ENCODE measurements at regions not wholly inside any gene's neighbourhood (a gene's known extent, or its start where the extent isn't known, plus 50 kb on each side); places are given as distances from the start of the nearest gene placed in this dataset.

GRCh38 chr4:166512267-166512666 is 639.2 kb downstream of the TLL1 start:
- Histone ChIP-seq H2AFZ (ENCODE audit: low read length, unreplicated experiment) (no peak overlapping the region), H3K27me3 (ENCODE audit: insufficient read depth, low read length) (no peaks in the 10 kb centered on the region), H3K36me3 (ENCODE audit: insufficient read depth, low read length) (no peaks in the 10 kb centered on the region), H3K27ac (ENCODE audit: low read depth, low read length) (no peak overlapping the region), H3K4me3 (ENCODE audit: low read depth, low read length) (no peak overlapping the region), H3K4me1 (ENCODE audit: control insufficient read depth, insufficient read depth, low read length, unreplicated experiment) (no peaks in the 10 kb centered on the region), H3K79me2 (ENCODE audit: control insufficient read depth, insufficient read depth, low read length, unreplicated experiment) (no peaks in the 10 kb centered on the region)

- Histone ChIP-seq H2AFZ (ENCODE audit: low read length, unreplicated experiment) (no peak overlapping the region), H3K4me3 (ENCODE audit: low read depth, low read length) (no peak overlapping the region), H3K27ac (ENCODE audit: low read depth, low read length) (no peak overlapping the region)
Measured at GRCh38 chr4:166518315-166518714, 645.3 kb downstream of the TLL1 start.

GRCh38 chr4:166518776-166519175 is 645.7 kb downstream of the TLL1 start:
- Histone ChIP-seq H3K4me3 (ENCODE audit: low read depth, low read length) (no peak overlapping the region), H3K27ac (ENCODE audit: low read depth, low read length) (no peak overlapping the region), H3K36me3 (ENCODE audit: insufficient read depth, low read length) (no peaks in the 10 kb centered on the region), H3K27me3 (ENCODE audit: insufficient read depth, low read length) (no peaks in the 10 kb centered on the region), H2AFZ (ENCODE audit: low read length, unreplicated experiment) (no peak overlapping the region), H3K79me2 (ENCODE audit: control insufficient read depth, insufficient read depth, low read length, unreplicated experiment) (no peaks in the 10 kb centered on the region), H3K4me1 (ENCODE audit: control insufficient read depth, insufficient read depth, low read length, unreplicated experiment) (no peaks in the 10 kb centered on the region)

More at GRCh38 chr4:166518315-166518714, 645.3 kb downstream of the TLL1 start:
- no peaks in the 10 kb centered on the region for H3K4me1 ChIP-seq (ENCODE audit: control insufficient read depth, insufficient read depth, low read length, unreplicated experiment)
- H3K27me3 ChIP-seq (ENCODE audit: insufficient read depth, low read length), result no peaks in the 10 kb centered on the region
- no peaks in the 10 kb centered on the region for H3K79me2 ChIP-seq (ENCODE audit: control insufficient read depth, insufficient read depth, low read length, unreplicated experiment)
- H3K36me3 ChIP-seq (ENCODE audit: insufficient read depth, low read length), result no peaks in the 10 kb centered on the region

- H2AFZ ChIP-seq (ENCODE audit: low read length, unreplicated experiment), result no peak overlapping the region
- no peak overlapping the region for H3K27ac ChIP-seq (ENCODE audit: low read depth, low read length)
- H3K4me3 ChIP-seq (ENCODE audit: low read depth, low read length), result no peak overlapping the region
- H3K4me1 ChIP-seq (ENCODE audit: control insufficient read depth, insufficient read depth, low read length, unreplicated experiment), result no peaks in the 10 kb centered on the region
- H3K36me3 ChIP-seq (ENCODE audit: insufficient read depth, low read length), result no peaks in the 10 kb centered on the region
- no peaks in the 10 kb centered on the region for H3K27me3 ChIP-seq (ENCODE audit: insufficient read depth, low read length)
- H3K79me2 ChIP-seq (ENCODE audit: control insufficient read depth, insufficient read depth, low read length, unreplicated experiment), result no peaks in the 10 kb centered on the region
Measured at GRCh38 chr4:166519774-166520173, 646.7 kb downstream of the TLL1 start.

GRCh38 chr4:166527500-166527899 is 654.5 kb downstream of the TLL1 start:
- Histone ChIP-seq H2AFZ (ENCODE audit: low read length, unreplicated experiment) (no peak overlapping the region), H3K27me3 (ENCODE audit: insufficient read depth, low read length) (no peaks in the 10 kb centered on the region), H3K79me2 (ENCODE audit: control insufficient read depth, insufficient read depth, low read length, unreplicated experiment) (no peaks in the 10 kb centered on the region), H3K4me1 (ENCODE audit: control insufficient read depth, insufficient read depth, low read length, unreplicated experiment) (no peaks in the 10 kb centered on the region), H3K4me3 (ENCODE audit: low read depth, low read length) (no peak overlapping the region), H3K27ac (ENCODE audit: low read depth, low read length) (no peak overlapping the region), H3K36me3 (ENCODE audit: insufficient read depth, low read length) (no peaks in the 10 kb centered on the region)

- Histone ChIP-seq H2AFZ (ENCODE audit: low read length, unreplicated experiment) (no peak overlapping the region), H3K79me2 (ENCODE audit: control insufficient read depth, insufficient read depth, low read length, unreplicated experiment) (no peaks in the 10 kb centered on the region)
Measured at GRCh38 chr4:166531703-166532102, 658.7 kb downstream of the TLL1 start.

GRCh38 chr4:166535865-166536264 is 662.8 kb downstream of the TLL1 start:
- Histone ChIP-seq H3K4me1 (ENCODE audit: control insufficient read depth, insufficient read depth, low read length, unreplicated experiment) (no peaks in the 10 kb centered on the region), H2AFZ (ENCODE audit: low read length, unreplicated experiment) (no peak overlapping the region), H3K79me2 (ENCODE audit: control insufficient read depth, insufficient read depth, low read length, unreplicated experiment) (no peaks in the 10 kb centered on the region), H3K4me3 (ENCODE audit: low read depth, low read length) (no peak overlapping the region), H3K27me3 (ENCODE audit: insufficient read depth, low read length) (no peaks in the 10 kb centered on the region), H3K27ac (ENCODE audit: low read depth, low read length) (no peak overlapping the region), H3K36me3 (ENCODE audit: insufficient read depth, low read length) (no peaks in the 10 kb centered on the region)

More at GRCh38 chr4:166531703-166532102, 658.7 kb downstream of the TLL1 start:
- H3K4me1 ChIP-seq (ENCODE audit: control insufficient read depth, insufficient read depth, low read length, unreplicated experiment), result no peaks in the 10 kb centered on the region
- no peak overlapping the region for H3K4me3 ChIP-seq (ENCODE audit: low read depth, low read length)
- H3K36me3 ChIP-seq (ENCODE audit: insufficient read depth, low read length), result no peaks in the 10 kb centered on the region
- H3K27ac ChIP-seq (ENCODE audit: low read depth, low read length), result no peak overlapping the region
- no peaks in the 10 kb centered on the region for H3K27me3 ChIP-seq (ENCODE audit: insufficient read depth, low read length)

GRCh38 chr4:166538491-166539005 is 665.5 kb downstream of the TLL1 start:
- H3K27ac ChIP-seq (ENCODE audit: low read depth, low read length), result no peak overlapping the region
- no peaks in the 10 kb centered on the region for H3K79me2 ChIP-seq (ENCODE audit: control insufficient read depth, insufficient read depth, low read length, unreplicated experiment)
- H3K4me1 ChIP-seq (ENCODE audit: control insufficient read depth, insufficient read depth, low read length, unreplicated experiment), result no peaks in the 10 kb centered on the region
- no peaks in the 10 kb centered on the region for H3K27me3 ChIP-seq (ENCODE audit: insufficient read depth, low read length)
- H3K36me3 ChIP-seq (ENCODE audit: insufficient read depth, low read length), result no peaks in the 10 kb centered on the region
- H3K4me3 ChIP-seq (ENCODE audit: low read depth, low read length), result no peak overlapping the region
- H2AFZ ChIP-seq (ENCODE audit: low read length, unreplicated experiment), result peak overlapping the region; percentile 58

- Histone ChIP-seq H3K27me3 (ENCODE audit: insufficient read depth, low read length) (no peaks in the 10 kb centered on the region), H3K27ac (ENCODE audit: low read depth, low read length) (no peak overlapping the region), H2AFZ (ENCODE audit: low read length, unreplicated experiment) (no peak overlapping the region), H3K4me3 (ENCODE audit: low read depth, low read length) (no peak overlapping the region), H3K79me2 (ENCODE audit: control insufficient read depth, insufficient read depth, low read length, unreplicated experiment) (no peaks in the 10 kb centered on the region), H3K4me1 (ENCODE audit: control insufficient read depth, insufficient read depth, low read length, unreplicated experiment) (no peaks in the 10 kb centered on the region), H3K36me3 (ENCODE audit: insufficient read depth, low read length) (no peaks in the 10 kb centered on the region)
Measured at GRCh38 chr4:166546009-166546408, 673.0 kb downstream of the TLL1 start.

- Histone ChIP-seq H3K4me3 (ENCODE audit: low read depth, low read length) (no peak overlapping the region), H3K27ac (ENCODE audit: low read depth, low read length) (no peak overlapping the region), H3K36me3 (ENCODE audit: insufficient read depth, low read length) (no peaks in the 10 kb centered on the region), H3K4me1 (ENCODE audit: control insufficient read depth, insufficient read depth, low read length, unreplicated experiment) (no peaks in the 10 kb centered on the region), H3K79me2 (ENCODE audit: control insufficient read depth, insufficient read depth, low read length, unreplicated experiment) (no peaks in the 10 kb centered on the region), H2AFZ (ENCODE audit: low read length, unreplicated experiment) (no peak overlapping the region), H3K27me3 (ENCODE audit: insufficient read depth, low read length) (no peaks in the 10 kb centered on the region)
Measured at GRCh38 chr4:166577639-166578038, 656.7 kb downstream of the SPOCK3 start.

- H2AFZ ChIP-seq (ENCODE audit: low read length, unreplicated experiment), result no peak overlapping the region
Measured at GRCh38 chr4:166585491-166585890, 648.8 kb downstream of the SPOCK3 start.

More at GRCh38 chr4:166585491-166585890, 648.8 kb downstream of the SPOCK3 start:
- no peak overlapping the region for H3K27ac ChIP-seq (ENCODE audit: low read depth, low read length)
- no peaks in the 10 kb centered on the region for H3K4me1 ChIP-seq (ENCODE audit: control insufficient read depth, insufficient read depth, low read length, unreplicated experiment)
- no peak overlapping the region for H3K4me3 ChIP-seq (ENCODE audit: low read depth, low read length)
- no peaks in the 10 kb centered on the region for H3K79me2 ChIP-seq (ENCODE audit: control insufficient read depth, insufficient read depth, low read length, unreplicated experiment)
- no peaks in the 10 kb centered on the region for H3K27me3 ChIP-seq (ENCODE audit: insufficient read depth, low read length)
- H3K36me3 ChIP-seq (ENCODE audit: insufficient read depth, low read length), result no peaks in the 10 kb centered on the region
